Activated naive CD8-positive, alpha-beta T cell treated with anti-CD3 and anti-CD28 coated beads, Interleukin-2, amount 50 U/mL, for 16 hours (primary cell): ENCODE measurements at regions not wholly inside any gene's neighbourhood (a gene's known extent, or its start where the extent isn't known, plus 50 kb on each side); places are given as distances from the start of the nearest gene placed in this dataset.

Experiments used
- DNase-seq: peaks from one replicate; pipeline ENCODE4 v3.0.0-alpha.2; 2020; ENCODE audit warnings: low read depth, low spot score

GRCh38 chr15:94100863-94101262, 130.5 kb upstream of the MCTP2 start:
- DNase-seq: no peak

- DNase-seq: no peak
Observed at GRCh38 chr15:94099574-94099960, 131.8 kb upstream of the MCTP2 start.

DNA sequence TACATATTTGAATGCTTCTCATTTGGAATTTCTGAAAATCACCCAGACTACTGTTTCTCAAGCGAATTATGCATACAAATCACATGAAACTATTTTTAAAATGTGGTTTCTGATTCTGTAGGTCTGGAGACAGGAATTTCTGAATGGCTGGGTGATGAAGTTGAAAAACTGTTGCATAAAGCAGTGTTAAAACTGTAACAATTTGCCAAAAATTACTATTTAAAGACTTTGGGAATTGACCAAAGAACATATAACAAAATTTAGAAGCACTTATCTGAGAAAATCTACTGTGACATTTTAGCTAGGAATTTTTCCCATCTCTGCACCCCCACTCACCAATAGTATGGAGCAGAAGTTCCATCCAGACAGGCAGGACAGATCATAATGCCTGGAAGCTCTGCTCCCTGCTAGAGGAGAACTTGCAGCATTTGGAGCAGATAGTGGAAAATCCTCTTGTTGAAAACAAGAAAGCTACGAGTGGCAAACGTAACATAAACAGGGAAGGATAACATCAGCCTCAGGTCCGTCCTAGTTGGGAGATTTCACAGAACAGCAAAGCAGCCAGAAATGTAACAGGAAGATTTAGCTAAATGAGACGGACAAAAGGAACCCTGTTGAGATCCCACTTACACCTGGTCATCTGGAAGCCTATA, 132.3 kb upstream of the MCTP2 start:
- DNase-seq: no peak

GRCh38 chr15:94097552-94097951, 133.8 kb upstream of the MCTP2 start:
- DNase-seq: no peak

DNA sequence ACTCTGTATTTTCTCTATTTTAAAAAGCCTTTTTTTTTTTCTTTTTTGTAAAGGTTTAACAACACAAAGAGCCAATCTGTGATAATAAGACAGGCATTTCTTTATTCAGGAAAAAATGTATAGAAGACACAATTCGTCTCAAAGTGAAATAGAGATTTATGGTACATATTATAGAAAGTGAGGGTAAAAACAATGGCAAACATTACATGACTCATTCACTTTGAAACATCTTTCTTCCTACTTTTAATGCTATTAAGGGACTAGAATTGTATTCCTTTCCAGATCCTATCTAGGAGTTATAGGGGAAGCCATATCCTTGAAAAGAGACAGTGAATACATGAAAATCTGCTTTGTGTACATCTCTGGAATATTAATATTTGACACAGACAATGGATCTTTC, 137.1 kb upstream of the MCTP2 start:
- no peak for DNase-seq

DNA sequence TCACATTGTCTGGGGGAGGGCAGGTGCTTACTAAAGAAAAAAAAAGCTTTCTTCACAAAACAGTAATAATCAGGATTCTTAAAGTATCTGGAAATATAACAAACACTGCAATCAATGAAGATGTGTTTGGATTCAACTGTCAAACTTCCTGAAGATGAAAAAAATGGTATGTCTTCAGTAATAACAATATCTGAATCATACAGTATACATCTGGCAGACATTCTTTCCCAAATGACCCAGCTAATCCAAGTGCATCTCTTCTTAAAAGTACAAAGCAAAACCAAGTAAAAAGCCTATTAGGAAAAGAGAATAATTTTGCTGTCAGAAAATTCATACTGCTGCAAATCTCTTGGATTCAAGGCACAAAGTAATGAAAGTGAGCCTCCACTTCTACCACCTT, 145.0 kb upstream of the MCTP2 start:
- DNase-seq: no peak

DNA sequence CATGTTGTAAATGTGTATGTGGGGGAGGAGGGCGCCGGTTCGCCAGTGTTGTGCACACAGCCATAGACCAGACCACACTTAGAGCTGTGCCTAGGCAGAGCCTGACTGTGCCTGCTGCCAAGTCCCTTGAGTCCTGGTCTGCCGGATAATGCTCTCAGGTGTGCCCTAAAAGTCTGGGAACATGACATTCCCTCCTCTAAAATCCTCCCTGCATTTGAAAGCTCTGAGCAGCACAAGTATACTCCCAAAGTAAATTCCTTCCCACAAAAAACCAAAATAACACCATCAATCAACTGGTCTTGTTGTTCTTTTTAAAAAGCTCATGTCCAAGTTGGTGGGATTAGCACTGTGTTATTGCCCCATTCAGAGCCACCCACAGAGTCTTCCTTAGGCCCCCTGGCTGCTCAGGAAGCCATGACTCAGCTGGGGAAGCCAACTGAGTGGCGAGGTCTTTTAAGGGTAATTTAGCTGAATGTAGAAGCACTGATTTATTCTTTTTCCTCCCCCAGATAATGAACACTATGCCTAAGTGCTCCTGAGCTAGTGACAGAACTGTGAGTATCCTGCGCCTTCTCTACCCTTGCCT, 147.8 kb upstream of the MCTP2 start:
- DNase-seq: no peak

GRCh38 chr15:94081829-94082228, 149.5 kb upstream of the MCTP2 start:
- DNase-seq: no peak

DNA sequence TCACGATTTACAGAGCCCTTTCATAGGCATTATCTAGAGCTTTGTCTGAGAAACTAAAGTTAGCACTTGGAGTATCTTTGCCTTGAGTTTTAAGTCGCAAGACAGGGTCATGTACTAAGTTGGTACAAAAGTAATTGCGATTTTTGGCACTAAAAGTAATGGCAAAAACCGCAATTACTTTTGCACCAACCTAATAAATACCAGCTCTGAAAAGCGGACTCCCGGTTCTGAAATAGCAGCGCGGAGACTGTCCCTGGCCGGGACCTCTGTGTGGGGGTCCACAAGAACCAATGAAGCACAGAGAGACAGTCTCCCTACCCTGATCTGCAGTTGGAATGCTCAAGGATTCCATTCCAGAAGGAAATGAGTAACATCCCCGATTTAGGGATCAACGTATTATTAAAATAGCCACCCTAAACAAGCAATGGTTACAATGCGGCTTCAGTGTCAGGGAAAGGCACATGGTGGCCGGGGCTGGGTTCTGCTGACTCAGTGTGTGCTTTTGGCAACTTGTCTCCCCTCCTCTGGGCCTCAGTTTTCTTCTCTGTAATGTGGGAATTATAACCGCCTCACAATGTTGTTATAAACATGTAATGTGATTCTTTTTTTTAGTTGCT, 150.3 kb upstream of the MCTP2 start:
- DNase-seq: no peak

DNA sequence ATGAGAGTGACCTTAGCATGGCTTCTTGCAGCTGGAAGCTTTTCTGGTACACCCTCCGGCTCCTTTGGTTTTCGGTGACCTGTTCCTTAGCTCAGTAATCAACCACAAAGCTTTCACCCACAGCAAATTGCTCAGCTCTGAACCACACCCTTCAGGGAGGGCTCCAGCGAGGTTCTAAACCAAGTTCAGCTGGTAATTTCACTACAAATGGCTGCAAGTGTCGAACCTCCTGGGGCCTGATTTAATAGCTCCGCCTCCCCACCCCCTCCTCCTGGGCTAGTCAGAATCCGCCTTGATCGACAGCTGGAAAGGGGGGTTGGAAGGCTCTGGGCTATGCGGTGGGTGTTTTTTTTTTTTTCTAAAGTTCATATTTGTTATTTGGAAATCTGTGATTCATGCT, 150.9 kb upstream of the MCTP2 start:
- DNase-seq: no peak

DNA sequence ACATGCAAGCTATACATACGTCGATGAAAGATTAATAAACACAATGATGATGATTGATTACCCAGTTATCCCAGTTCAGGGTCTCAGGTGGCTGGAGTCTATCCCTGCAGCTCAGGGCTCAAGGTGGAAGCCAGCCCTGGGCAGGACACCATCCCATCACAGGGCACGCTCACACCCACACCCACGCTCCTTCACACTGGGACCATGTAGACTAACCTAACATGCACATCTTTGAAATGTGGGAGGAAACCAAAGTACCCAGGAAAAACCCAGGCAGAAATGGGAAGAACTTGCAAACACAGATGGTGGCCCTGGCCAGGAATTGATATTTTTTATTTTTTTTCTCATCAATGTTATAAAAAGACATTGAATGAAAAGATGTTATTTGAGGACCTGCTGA, 151.4 kb upstream of the MCTP2 start:
- no peak for DNase-seq

GRCh38 chr15:94079459-94079858, 151.9 kb upstream of the MCTP2 start:
- no peak for DNase-seq

DNA sequence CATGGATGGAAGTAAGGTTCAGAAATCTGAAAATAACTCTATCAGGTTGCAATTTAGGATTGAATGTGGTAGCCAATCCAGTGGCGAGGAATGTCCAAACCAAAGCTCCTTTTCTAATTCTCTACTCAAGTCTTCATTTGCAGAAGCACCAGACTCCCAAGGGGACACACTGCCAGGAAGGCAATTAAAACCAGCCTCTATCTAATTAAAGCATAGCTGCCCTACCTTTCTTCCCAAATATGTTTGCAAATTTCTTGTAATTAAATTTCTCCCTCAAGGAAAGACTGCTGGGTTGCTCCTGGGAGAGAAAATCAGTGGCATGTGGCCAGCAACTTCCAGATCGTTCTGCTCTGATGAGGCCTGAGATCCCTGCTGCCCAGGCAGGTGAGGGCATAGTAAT, 153.4 kb upstream of the MCTP2 start:
- DNase-seq: no peak

DNA sequence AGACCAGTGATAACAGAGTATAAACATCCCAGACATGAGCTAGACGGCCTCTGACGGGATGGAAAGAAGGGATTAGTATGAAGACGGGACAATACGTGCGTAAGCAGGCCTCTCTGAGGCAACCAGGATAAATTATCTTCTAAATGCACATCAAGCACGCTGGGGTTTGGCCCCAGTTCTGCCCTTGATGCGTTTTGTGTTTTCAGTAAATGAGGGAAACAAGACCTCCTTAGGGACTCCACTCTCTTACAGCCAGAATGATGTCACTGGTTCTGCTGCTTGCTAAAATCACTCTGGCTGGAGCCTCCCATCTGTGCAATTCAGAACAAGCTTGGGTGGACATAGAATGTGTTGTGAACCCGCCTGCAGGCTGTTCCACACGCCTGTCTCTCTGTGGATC, 156.0 kb upstream of the MCTP2 start:
- DNase-seq: no peak

GRCh38 chr15:94070356-94071295, 160.7 kb upstream of the MCTP2 start:
- no peak for DNase-seq

- no peak for DNase-seq
Observed at GRCh38 chr15:94069844-94070243, 161.5 kb upstream of the MCTP2 start.

DNA sequence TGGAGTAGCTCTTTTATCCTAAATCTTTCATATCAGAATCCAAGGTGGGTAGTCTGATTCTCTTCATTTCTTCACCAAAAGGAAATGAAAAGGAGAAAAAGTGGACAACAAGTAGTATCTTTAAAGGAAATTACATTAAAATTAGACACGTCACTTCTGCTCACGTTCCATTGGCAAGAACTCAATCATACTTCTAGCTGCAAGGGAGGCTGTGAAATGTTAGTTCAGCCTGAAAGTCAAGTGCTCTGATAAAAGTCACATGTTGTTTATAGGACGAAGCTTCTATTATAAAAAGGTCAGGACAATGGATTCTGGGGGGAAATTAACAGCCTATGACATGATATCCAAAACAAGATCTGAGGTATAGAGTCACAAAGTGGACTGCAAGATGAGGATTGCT, 164.6 kb upstream of the MCTP2 start:
- no peak for DNase-seq

DNA sequence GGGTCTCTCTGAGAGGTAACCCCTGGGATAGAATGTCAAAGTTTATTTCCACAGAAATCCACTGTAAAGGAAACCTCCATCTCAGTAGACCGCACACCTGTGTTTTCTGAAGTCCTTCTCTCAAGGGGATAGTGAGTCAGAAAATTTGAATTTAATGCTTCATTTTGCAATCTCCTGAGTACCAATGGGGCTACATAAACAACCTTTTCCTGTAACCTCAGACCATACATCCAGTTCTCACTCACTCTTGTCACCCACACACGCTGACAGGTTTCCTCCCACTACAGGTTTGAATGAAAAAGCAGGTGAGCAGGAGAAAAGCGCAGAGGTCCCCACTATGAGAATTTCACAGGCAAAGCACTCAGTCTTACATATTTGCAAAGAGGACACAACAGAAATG, 165.3 kb upstream of the MCTP2 start:
- no peak for DNase-seq

- DNase-seq: no peak
Observed at GRCh38 chr15:94064676-94065313, 166.6 kb upstream of the MCTP2 start.

- DNase-seq: no peak
Observed at GRCh38 chr15:94061041-94061440, 170.3 kb upstream of the MCTP2 start.

GRCh38 chr15:94059013-94059587, 172.3 kb upstream of the MCTP2 start:
- no peak for DNase-seq

GRCh38 chr15:94057305-94057704, 174.1 kb upstream of the MCTP2 start:
- no peak for DNase-seq
